HepG2 (cell line): ENCODE measurements at regions not wholly inside any gene's neighbourhood (a gene's known extent, or its start where the extent isn't known, plus 50 kb on each side); places are given as distances from the start of the nearest gene placed in this dataset.

Source experiments
- ATAC-seq: fragments of 200-7000 bp; cut with Tn5 transposase; 3 replicates; pipeline ENCODE4 v1.9.1; 2020; ENCODE audit warnings: mild to moderate bottlenecking, moderate library complexity
- BruUV-seq: library from RNA; stranded (reverse); fragments of 400-500 nt; replicated peaks from 2 replicates; lab custom pipeline; 2021; lab: Mats Ljungman, UMichigan
- CTCF ChIA-PET: fragments of 300-600 bp; formaldehyde crosslinking; extraction: SDS; loops from one replicate; lab custom pipeline; 2021; ENCODE audit warnings: low total read pairs, inconsistent platforms, low intra/inter-chr PET ratio; lab: Yijun Ruan, JAX
- POLR2A ChIA-PET: fragments of 350-600 bp; sonication (Branson Sonifier 250); formaldehyde crosslinking; loops from one replicate; lab custom pipeline; 2020; ENCODE audit warnings: antibody characterized with exemption, inconsistent platforms; lab: Yijun Ruan, JAX
- DNase-seq: peaks from one replicate; pipeline ENCODE4 v3.0.0-alpha.2; 2015; ENCODE audit warnings: low spot score
- FAIRE-seq: peaks from 3 replicates; lab custom pipeline; 2011; peaks lifted over from hg19 to GRCh38; lab: Jason Lieb, UNC
- H2AFZ ChIP-seq: one replicate; pipeline ENCODE4 v1.6.1; 2011; ENCODE audit warnings: low read length, inconsistent platforms
- H3K27ac ChIP-seq: fragments of 300-600 bp; 3 replicates; pipeline ENCODE4 v1.8.0; 2011; ENCODE audit warnings: mixed run types, mild to moderate bottlenecking, mixed read lengths, low read length, inconsistent platforms; ENCODE audit not compliant: insufficient read depth; ENCODE audit errors: extremely low read length
- H3K27me3 ChIP-seq, 2 experiments: fragments of 200-600 bp in 1 of 2; 2 replicates in 1 of 2; 3 replicates in 1 of 2; pipeline versions ENCODE4 v1.6.0 to v1.8.0; 2011; ENCODE audit warnings: low read length in 2 of 2, mild to moderate bottlenecking in 2 of 2, moderate library complexity in 2 of 2, inconsistent platforms in 1 of 2; ENCODE audit not compliant: insufficient read depth in 2 of 2, control insufficient read depth in 1 of 2
- H3K36me3 ChIP-seq, 2 experiments: fragments of 200-600 bp in 1 of 2; replicated peaks in 1 of 2; 2 replicates in 1 of 2; 3 replicates in 1 of 2; pipeline versions ENCODE4 v1.5.1 to v1.8.0; 2011; ENCODE audit warnings: low read length in 2 of 2, inconsistent platforms in 1 of 2; ENCODE audit not compliant: insufficient read depth in 2 of 2, control insufficient read depth in 1 of 2
- H3K4me1 ChIP-seq: 2 replicates; pipeline ENCODE4 v1.5.1; 2012; ENCODE audit warnings: low read length, inconsistent platforms; ENCODE audit not compliant: insufficient read depth
- H3K4me2 ChIP-seq: 2 replicates; pipeline ENCODE4 v1.6.0; 2011; ENCODE audit warnings: low read depth, low read length, inconsistent platforms
- H3K4me3 ChIP-seq, 3 experiments: fragments of 200-600 bp in 1 of 3; sonication (generic), shearing (Covaris generic) in 1 of 3; replicated peaks in 1 of 3; 2 replicates each; pipeline ENCODE4 v1.5.1; 2011 to 2016; ENCODE audit warnings: low read length in 3 of 3, inconsistent platforms in 2 of 3, low read depth in 2 of 3, mild to moderate bottlenecking in 2 of 3, control low read depth in 1 of 3, mixed read lengths in 1 of 3; ENCODE audit not compliant: insufficient read depth in 1 of 3
- H3K79me2 ChIP-seq: one replicate; pipeline ENCODE4 v1.6.1; 2011; ENCODE audit warnings: low read length, inconsistent platforms; ENCODE audit not compliant: insufficient read depth
- H3K9ac ChIP-seq: 2 replicates; pipeline ENCODE4 v1.6.0; 2011; ENCODE audit warnings: mild to moderate bottlenecking, low read depth, low read length, inconsistent platforms; ENCODE audit not compliant: insufficient read depth
- H3K9me3 ChIP-seq: 2 replicates; pipeline ENCODE4 v1.5.1; 2012; ENCODE audit warnings: mild to moderate bottlenecking, low read length
- H4K20me1 ChIP-seq: 2 replicates; pipeline ENCODE4 v1.6.0; 2011; ENCODE audit warnings: inconsistent platforms, mild to moderate bottlenecking, low read length, moderate library complexity; ENCODE audit not compliant: insufficient read depth
- BCLAF1 ChIP-seq: fragments of 450-650 bp; IDR thresholded peaks from 2 replicates; pipeline ENCODE4 v1.6.1; 2017; ENCODE audit warnings: mild to moderate bottlenecking
- CENPT ChIP-seq: sonication (generic); formaldehyde crosslinking; IDR thresholded peaks from 2 replicates; pipeline ENCODE4 v1.8.0; 2022; ENCODE audit warnings: low read depth, mild to moderate bottlenecking, moderate library complexity, missing genetic modification reagents
- GPBP1L1 ChIP-seq: sonication (generic); formaldehyde crosslinking; IDR thresholded peaks from 2 replicates; pipeline ENCODE4 v1.5.0; 2020; ENCODE audit warnings: mild to moderate bottlenecking, missing genetic modification reagents
- RBM22 ChIP-seq: fragments of 200-400 bp; formaldehyde crosslinking; optimal IDR thresholded peaks from 2 replicates; pipeline ENCODE3; 2017; ENCODE audit warnings: mild to moderate bottlenecking, low read length, moderate library complexity
- ZBTB39 ChIP-seq: sonication (generic); formaldehyde crosslinking; IDR thresholded peaks from 2 replicates; pipeline ENCODE4 v1.5.0; 2020; ENCODE audit warnings: missing genetic modification reagents
- ZFP36 ChIP-seq: fragments of 150-350 bp; IDR thresholded peaks from 2 replicates; pipeline ENCODE4 v1.6.1; 2018; ENCODE audit warnings: borderline replicate concordance, low read length, low read depth; ENCODE audit not compliant: partially characterized antibody
- ZNF468 ChIP-seq: sonication (generic); formaldehyde crosslinking; IDR thresholded peaks from 2 replicates; pipeline ENCODE4 v1.8.0; 2022; ENCODE audit warnings: mild to moderate bottlenecking, moderate library complexity, missing genetic modification reagents
- ZNF510 ChIP-seq: sonication (generic); formaldehyde crosslinking; IDR thresholded peaks from 2 replicates; pipeline ENCODE4 v1.4.0; 2020; ENCODE audit warnings: low read depth, mild to moderate bottlenecking, missing genetic modification reagents
- ZNF780A ChIP-seq: sonication (generic); formaldehyde crosslinking; IDR thresholded peaks from 2 replicates; pipeline ENCODE4 v1.8.0; 2022; ENCODE audit warnings: mild to moderate bottlenecking, missing genetic modification reagents, moderate library complexity
- WGBS: methylation state at CpG from one replicate; pipeline ENCODE4 v1.1.6; 2017; ENCODE audit warnings: low lambda C conversion rate; 5-methylcytosine and 5-hydroxymethylcytosine counted together
- in situ Hi-C: cut with HindIII; loops from 2 replicates; pipeline ENCODE4 v1.10.0; 2017; ENCODE audit warnings: low pct_unique_long_range_greater_than_20kb; ENCODE audit not compliant: extremely low pct_ligation_motif_present
- intact Hi-C: fragments of 100-400 bp; cut with micrococcal nuclease; formaldehyde crosslinking; loops from one replicate; pipeline ENCODE4 v1.10.0; 2022; ENCODE audit not compliant: unreplicated experiment

GRCh38 chr20:51978070-51978501, 175.8 kb upstream of the SALL4 start:
- TF ChIP-seq ZFP36 (peak; percentile 93), RBM22 (no peak), ZNF780A (CRISPR knock-in tag) (peak; percentile 100), BCLAF1 (no peak)
- FAIRE-seq (no peak), DNase-seq (no peak), ATAC-seq (no peak)
- no peak overlapping the region for H2AFZ ChIP-seq
- H3K9ac ChIP-seq: no peak overlapping the region
- BruUV-seq: no TSS peak
- H3K27ac ChIP-seq: no peak overlapping the region
- H3K4me2 ChIP-seq: no peak overlapping the region
- intact Hi-C loops: no loop called here
- no peak overlapping the region for H3K4me3 ChIP-seq
- POLR2A ChIA-PET: no interaction called here
- H3K9me3 ChIP-seq: peaks cover 17% of the 10 kb centered on the region
- 32% methylated on average over 7 of the region's 7 CpGs for WGBS
- CTCF ChIA-PET: no interaction called here
- in situ Hi-C loops: no loop called here
- H4K20me1 ChIP-seq: no peaks in the 10 kb centered on the region
- no peaks in the 10 kb centered on the region for H3K27me3 ChIP-seq
- no peaks in the 10 kb centered on the region for H3K4me1 ChIP-seq
- H3K36me3 ChIP-seq: no peaks in the 10 kb centered on the region
- H3K79me2 ChIP-seq: no peaks in the 10 kb centered on the region

- Histone ChIP-seq H3K4me2 (no peak overlapping the region), H4K20me1 (no peaks in the 10 kb centered on the region), H3K4me3 (no peak overlapping the region), H3K27me3 (no peaks in the 10 kb centered on the region), H3K27ac (no peak overlapping the region), H3K9me3 (peaks cover 4% of the 10 kb centered on the region; the same call in 1 of the 2 replicates), H3K9ac (no peak overlapping the region), H3K36me3 (no peaks in the 10 kb centered on the region), H2AFZ (no peak overlapping the region), H3K79me2 (no peaks in the 10 kb centered on the region), H3K4me1 (peaks cover under 1% of the 10 kb centered on the region)
- DNase-seq (no peak), FAIRE-seq (no peak), ATAC-seq (no peak)
- POLR2A ChIA-PET: no interaction called here
- in situ Hi-C loops: no loop called here
- intact Hi-C loops: no loop called here
- BruUV-seq: no TSS peak
- WGBS: 45% methylated on average over 6 of the region's 6 CpGs
- CTCF ChIA-PET: no interaction called here
- TF ChIP-seq ZBTB39 (CRISPR knock-in tag) (no peak), ZNF468 (CRISPR knock-in tag) (no peak), CENPT (CRISPR knock-in tag) (no peak), ZNF510 (CRISPR knock-in tag) (no peak), GPBP1L1 (CRISPR knock-in tag) (no peak)
These were observed 169.7 kb upstream of the SALL4 start for GRCh38 chr20:51972056-51972455.
